ENCODE measurements at regions not wholly inside any gene's neighbourhood (a gene's known extent, or its start where the extent isn't known, plus 50 kb on each side); places are given as distances from the start of the nearest gene placed in this dataset.

- WGBS, 3 donors = 93% methylated on average over 4 of the region's 4 CpGs
- Histone ChIP-seq H3K4me1 (ENCODE audit: insufficient read depth) (peaks cover 8% of the 10 kb centered on the region), H3K4me3 (no peak overlapping the region), H3K27me3 (no peaks in the 10 kb centered on the region), H3K36me3 (no peaks in the 10 kb centered on the region), H3K9me3 (no peaks in the 10 kb centered on the region), H3K27ac (no peak overlapping the region)
- no peak for TF ChIP-seq POLR2A (IDR thresholded peaks at IDR 0.05)
- no peak for TF ChIP-seq CTCF (IDR thresholded peaks at IDR 0.05)
- no peak for TF ChIP-seq EP300 (IDR thresholded peaks at IDR 0.05)
- DNase-seq = no peak
- intact Hi-C loops (cut with DNase I) = no loop called here
Measured at GRCh38 chr7:28350662-28351061, 61.7 kb upstream of the CREB5 start.

- Histone ChIP-seq H3K4me1 (ENCODE audit: insufficient read depth) (peaks cover 8% of the 10 kb centered on the region), H3K9me3 (no peaks in the 10 kb centered on the region), H3K27me3 (no peaks in the 10 kb centered on the region), H3K27ac (no peak overlapping the region), H3K4me3 (no peak overlapping the region), H3K36me3 (no peaks in the 10 kb centered on the region)
- 36 to 43% (median 38%) methylated on average over 1 of the region's 1 CpG for WGBS, 3 donors
- DNase-seq = no peak
- TF ChIP-seq POLR2A (IDR thresholded peaks at IDR 0.05) (no peak), CTCF (IDR thresholded peaks at IDR 0.05) (no peak), EP300 (IDR thresholded peaks at IDR 0.05) (no peak)
- intact Hi-C loops (cut with DNase I) = no loop called here
Measured at GRCh38 chr7:28351450-28351849, 60.9 kb upstream of the CREB5 start.

- Histone ChIP-seq H3K27me3 (no peaks in the 10 kb centered on the region), H3K4me3 (no peak overlapping the region), H3K27ac (no peak overlapping the region), H3K9me3 (no peaks in the 10 kb centered on the region), H3K36me3 (no peaks in the 10 kb centered on the region), H3K4me1 (ENCODE audit: insufficient read depth) (peaks cover 2% of the 10 kb centered on the region)
- DNase-seq = no peak
- 79 to 88% (median 83%) methylated on average over 8 of the region's 8 CpGs for WGBS, 3 donors
- intact Hi-C loops (cut with DNase I) = no loop called here
- TF ChIP-seq CTCF (IDR thresholded peaks at IDR 0.05) (no peak), POLR2A (IDR thresholded peaks at IDR 0.05) (no peak), EP300 (IDR thresholded peaks at IDR 0.05) (no peak)
Measured at GRCh38 chr7:28354601-28355402, 57.5 kb upstream of the CREB5 start.

GRCh38 chr7:28355635-28356319, 56.5 kb upstream of the CREB5 start:
- Histone ChIP-seq H3K9me3 (no peaks in the 10 kb centered on the region), H3K36me3 (no peaks in the 10 kb centered on the region), H3K4me1 (ENCODE audit: insufficient read depth) (peaks cover 2% of the 10 kb centered on the region), H3K4me3 (no peak overlapping the region), H3K27me3 (no peaks in the 10 kb centered on the region), H3K27ac (no peak overlapping the region)
- TF ChIP-seq POLR2A (IDR thresholded peaks at IDR 0.05) (no peak), EP300 (IDR thresholded peaks at IDR 0.05) (no peak), CTCF (IDR thresholded peaks at IDR 0.05) (no peak)
- intact Hi-C loops (cut with DNase I) = no loop called here
- 83 to 87% (median 84%) methylated on average over 16 of the region's 16 CpGs for WGBS, 3 donors
- no peak for DNase-seq
